Epithelial cell of esophagus (primary cell): ENCODE measurements at regions not wholly inside any gene's neighbourhood (a gene's known extent, or its start where the extent isn't known, plus 50 kb on each side); places are given as distances from the start of the nearest gene placed in this dataset.
"Not testable (repeated sequence)": the region's sequence is repeated elsewhere in the genome, so short reads cannot be mapped to it uniquely, and the experiment has no call there.

Experiments
- DNase-seq: peaks from one replicate; pipeline ENCODE4 v3.0.0; 2010; ENCODE audit warnings: low read depth
- H3K4me3 ChIP-seq: 2 replicates; pipeline ENCODE4 v1.5.1; 2011; ENCODE audit warnings: mild to moderate bottlenecking, low read length, control low read depth
- TF ChIP-seq, protein P1 (sequence below): IDR thresholded peaks from 2 replicates; pipeline ENCODE4 v1.5.1; 2011; ENCODE audit warnings: low read depth, mild to moderate bottlenecking, low read length, control low read depth, inconsistent platforms; ENCODE audit not compliant: insufficient read depth; ENCODE audit errors: missing control alignments

DNA sequence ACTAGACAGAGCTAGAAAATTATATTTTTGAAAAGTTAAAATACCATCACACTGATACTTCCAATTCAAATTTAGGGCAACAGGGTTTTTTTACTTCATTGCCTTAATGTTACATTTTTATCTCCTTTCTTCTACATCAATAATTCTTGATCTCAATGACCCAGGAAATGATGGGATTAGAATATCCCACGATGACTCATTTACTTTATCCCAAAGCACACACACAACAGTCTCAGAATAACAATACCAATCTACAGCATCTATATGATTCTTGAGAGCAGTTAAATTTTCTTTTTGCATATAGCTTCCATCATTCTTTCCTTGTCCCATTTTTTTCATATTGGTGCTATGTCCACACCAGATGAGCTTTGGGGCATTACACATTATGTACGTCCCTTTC is 98.4 kb upstream of the EEPD1 start:
- DNase-seq = no peak
- TF ChIP-seq, protein P1, sequence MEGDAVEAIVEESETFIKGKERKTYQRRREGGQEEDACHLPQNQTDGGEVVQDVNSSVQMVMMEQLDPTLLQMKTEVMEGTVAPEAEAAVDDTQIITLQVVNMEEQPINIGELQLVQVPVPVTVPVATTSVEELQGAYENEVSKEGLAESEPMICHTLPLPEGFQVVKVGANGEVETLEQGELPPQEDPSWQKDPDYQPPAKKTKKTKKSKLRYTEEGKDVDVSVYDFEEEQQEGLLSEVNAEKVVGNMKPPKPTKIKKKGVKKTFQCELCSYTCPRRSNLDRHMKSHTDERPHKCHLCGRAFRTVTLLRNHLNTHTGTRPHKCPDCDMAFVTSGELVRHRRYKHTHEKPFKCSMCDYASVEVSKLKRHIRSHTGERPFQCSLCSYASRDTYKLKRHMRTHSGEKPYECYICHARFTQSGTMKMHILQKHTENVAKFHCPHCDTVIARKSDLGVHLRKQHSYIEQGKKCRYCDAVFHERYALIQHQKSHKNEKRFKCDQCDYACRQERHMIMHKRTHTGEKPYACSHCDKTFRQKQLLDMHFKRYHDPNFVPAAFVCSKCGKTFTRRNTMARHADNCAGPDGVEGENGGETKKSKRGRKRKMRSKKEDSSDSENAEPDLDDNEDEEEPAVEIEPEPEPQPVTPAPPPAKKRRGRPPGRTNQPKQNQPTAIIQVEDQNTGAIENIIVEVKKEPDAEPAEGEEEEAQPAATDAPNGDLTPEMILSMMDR = no peak
- H3K4me3 ChIP-seq = no peak overlapping the region

DNA sequence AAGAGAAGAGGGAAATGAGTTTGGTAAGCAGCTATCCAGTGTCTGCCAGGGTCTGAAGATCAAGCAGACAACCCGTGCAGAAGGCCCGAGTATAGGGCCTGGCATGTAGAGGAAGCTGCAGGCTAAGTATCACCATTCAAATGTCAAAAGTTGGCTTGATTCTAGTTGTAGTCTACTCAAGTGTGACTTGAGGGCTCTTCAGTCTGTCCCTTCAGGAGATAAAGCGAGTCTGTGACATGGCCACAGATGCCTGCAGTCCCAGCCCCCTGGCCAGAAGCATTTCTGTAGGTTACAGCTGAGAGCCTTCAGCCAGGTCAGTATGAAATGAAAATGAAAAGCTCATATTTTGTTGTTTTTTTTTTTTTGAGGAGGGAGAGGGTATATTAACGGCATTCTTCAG is 97.8 kb upstream of the EEPD1 start:
- no peak overlapping the region for H3K4me3 ChIP-seq
- TF ChIP-seq, protein P1 = no peak
- DNase-seq = no peak

DNA sequence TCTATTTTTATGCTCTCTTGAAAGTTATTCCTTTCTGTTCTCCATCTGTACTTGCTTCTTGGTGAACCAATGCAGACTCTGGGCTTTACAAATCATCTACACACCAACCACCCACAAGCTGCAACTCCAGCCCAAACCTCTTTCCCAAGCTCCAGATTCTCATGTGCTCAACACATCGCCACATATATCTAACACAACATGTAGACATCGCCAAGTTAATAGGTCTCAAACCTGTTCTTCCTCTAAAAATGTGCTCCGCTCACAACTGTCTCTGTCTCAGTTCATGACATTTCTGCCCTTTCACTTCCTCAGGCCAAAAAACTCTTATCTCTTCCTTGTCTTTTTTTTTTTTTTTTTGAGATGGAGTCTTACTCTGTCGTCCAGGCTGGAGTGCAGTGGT is 95.7 kb upstream of the EEPD1 start:
- no peak for DNase-seq
- H3K4me3 ChIP-seq = no peak overlapping the region
- TF ChIP-seq, protein P1 = no peak

DNA sequence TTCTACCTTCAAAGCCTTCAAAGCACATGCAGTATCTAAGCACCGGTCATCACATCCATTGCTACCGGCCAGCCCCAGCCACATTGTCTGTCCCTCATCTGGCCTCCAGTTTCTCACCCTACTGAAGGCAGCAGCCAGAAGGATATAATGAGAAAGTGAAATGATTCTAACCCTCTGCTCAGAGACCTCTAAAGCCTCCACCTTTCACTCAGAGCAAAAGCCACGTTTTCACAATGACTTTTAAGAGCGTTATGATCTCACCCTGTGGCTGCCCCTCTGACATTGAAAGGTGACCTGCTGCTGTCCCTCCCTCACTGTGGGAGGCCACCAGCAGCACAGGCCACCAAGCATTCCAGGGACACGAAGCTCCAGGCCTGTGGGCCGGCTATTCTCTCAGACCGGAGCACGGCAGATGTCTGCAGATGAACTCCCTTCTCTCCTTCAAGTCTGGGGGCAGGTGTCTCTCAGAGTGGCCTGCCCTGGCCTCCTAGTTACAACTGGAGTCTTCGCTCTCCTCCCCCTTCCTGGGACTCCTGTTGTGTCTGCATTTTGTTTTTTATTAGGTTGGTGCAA is 94.9 kb upstream of the EEPD1 start:
- TF ChIP-seq, protein P1 = no peak
- no peak for DNase-seq
- H3K4me3 ChIP-seq = no peak overlapping the region

DNA sequence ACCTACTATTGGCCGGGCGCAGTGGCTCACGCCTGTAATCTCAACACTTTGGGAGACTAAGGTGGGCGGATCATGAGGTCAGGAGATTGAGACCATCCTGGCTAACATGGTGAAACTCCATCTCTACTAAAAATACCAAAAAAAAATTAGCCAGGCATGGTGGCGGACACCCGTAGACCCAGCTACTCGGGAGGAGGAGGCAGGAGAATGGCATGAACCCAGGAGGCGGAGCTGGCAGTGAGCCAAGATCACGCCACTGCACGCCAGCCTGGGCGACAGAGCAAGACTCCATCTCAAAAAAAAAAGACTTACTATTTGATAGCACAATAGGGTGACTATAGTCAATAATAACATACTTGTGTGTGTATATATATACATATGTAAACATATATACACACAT is 92.7 kb upstream of the EEPD1 start:
- not testable (repeated sequence) for DNase-seq, H3K4me3 ChIP-seq

DNA sequence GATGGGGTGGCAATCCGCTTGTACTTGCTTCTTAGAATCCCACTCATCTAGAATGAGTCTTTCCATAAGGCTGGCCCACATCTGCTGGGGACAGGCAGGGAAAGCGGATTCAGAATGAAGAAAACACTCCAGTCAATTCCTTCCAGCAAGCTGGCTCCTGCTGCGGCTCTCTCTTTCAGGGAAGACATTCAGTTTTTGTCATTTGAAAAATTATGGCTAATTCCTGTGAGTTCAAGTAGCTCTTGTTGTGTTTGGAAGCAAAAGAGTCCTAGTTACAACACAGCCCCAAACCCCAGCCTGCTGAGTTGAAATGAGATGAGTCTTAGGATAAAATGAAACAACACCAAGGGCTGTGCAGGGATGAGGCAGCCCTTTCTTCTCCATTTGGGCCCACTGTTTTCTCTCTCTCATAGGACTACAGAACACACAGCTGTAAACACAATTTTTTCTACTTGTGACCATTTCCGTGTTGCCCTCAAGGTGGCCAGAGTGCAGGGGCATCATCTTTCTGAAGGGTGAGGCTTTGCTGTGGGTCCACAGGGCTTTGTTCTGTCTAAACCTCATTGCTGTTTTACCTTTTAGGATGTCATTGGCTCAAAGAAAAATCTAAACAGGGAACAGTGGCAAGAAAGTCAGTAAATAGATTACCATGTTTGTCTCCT is 90.8 kb upstream of the EEPD1 start:
- no peak for DNase-seq

DNA sequence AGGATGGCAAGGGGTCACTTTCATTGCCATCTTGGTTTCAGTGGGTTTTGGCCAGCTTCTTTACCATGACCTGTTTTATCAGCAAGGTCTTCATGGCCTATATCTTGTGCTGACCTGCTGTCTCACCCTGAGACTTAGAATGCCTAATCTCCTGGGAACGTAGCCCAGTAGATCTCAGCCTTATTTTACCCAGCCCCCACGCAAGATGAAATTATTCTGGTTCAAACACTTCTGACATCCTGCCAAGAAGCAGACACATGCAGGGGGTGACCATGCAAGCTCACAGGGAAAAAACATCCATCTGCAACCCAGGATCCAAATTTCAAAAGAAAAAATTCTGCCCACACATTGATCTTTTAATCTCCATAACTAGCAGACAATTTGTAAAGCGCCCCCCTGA is 88.4 kb upstream of the EEPD1 start:
- no peak for DNase-seq
- H3K4me3 ChIP-seq = no peak overlapping the region

More for the DNA sequence above, 90.8 kb upstream of the EEPD1 start:
- no peak overlapping the region for H3K4me3 ChIP-seq
- TF ChIP-seq, protein P1 = no peak

DNA sequence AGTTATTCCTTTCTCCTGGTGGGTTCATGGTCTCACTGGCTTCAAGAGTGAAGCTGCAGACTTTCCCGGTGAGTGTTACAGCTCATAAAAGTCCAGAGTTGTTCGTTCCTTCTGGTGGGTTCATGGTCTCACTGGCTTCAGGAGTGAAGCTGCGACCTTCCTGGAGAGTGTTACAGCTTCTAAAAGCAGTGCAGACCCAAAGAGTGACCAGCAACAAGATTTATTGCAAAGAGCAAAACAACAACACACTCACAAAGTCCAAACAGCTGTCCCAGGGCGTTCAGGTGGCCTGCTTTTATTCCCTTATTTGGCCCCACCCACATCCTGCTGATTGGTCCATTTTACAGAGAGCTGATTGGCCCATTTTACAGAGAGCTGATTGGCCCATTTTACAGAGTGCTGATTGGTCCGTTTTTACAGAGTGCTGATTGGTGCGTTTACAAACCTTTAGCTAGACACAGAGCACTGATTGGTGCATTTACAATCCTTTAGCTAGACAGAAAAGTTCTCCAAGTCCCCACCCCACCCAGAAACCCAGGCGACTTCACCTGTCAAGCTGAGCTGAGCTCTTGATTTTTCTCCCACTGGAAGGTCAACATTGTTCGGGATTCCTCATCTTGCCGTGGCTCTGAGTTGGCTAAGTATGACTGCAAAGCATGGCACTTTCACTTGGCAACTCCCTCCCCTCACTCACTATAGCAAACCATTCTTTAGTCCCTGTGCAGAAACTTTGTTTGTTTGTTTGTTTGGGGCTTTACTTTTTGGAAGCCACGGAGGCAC is 87.3 kb upstream of the EEPD1 start:
- not testable (repeated sequence) for DNase-seq, H3K4me3 ChIP-seq

More for the DNA sequence above, 88.4 kb upstream of the EEPD1 start:
- TF ChIP-seq, protein P1 = no peak
